ENCODE measurements at regions not wholly inside any gene's neighbourhood (a gene's known extent, or its start where the extent isn't known, plus 50 kb on each side); places are given as distances from the start of the nearest gene placed in this dataset.

DNA sequence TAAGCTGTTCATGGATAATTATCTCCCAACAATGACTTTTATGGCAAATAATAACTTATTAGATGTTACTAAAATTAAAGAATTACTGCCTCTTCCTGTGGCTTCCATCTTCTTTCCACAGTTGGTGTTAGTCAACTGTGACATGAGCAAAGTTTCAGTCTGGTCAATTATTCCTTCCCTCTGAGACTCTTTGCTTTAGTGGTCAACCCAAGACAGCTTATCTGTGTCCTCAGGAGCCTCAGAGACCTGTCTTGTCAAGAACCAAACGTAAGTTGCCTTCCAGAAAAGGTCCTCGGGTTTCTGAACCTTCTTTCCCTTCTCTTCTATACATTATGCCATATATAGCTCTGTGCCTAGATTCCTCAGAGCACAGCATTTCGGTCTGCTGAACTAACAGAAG, 263.2 kb upstream of the ZP4 start:
- in situ Hi-C loops (cut with MboI; ENCODE audit: low pct_unique_long_range_greater_than_20kb, low sequenced_read_pairs, unreplicated experiment): no loop called here
- TF ChIP-seq CTCF (IDR thresholded peaks at IDR 0.05; ENCODE audit: extremely low read depth, insufficient read depth, missing control alignments): no peak
- no peak for DNase-seq (ENCODE audit: low spot score)

- TF ChIP-seq CTCF (IDR thresholded peaks at IDR 0.05; ENCODE audit: extremely low read depth, insufficient read depth, missing control alignments): no peak
- no peak for DNase-seq (ENCODE audit: low spot score)
- in situ Hi-C loops (cut with MboI; ENCODE audit: low pct_unique_long_range_greater_than_20kb, low sequenced_read_pairs, unreplicated experiment): no loop called here
Observed at GRCh38 chr1:238153253-238153652, 262.5 kb upstream of the ZP4 start.

- in situ Hi-C loops (cut with MboI; ENCODE audit: low pct_unique_long_range_greater_than_20kb, low sequenced_read_pairs, unreplicated experiment): no loop called here
- DNase-seq (ENCODE audit: low spot score): no peak
- TF ChIP-seq CTCF (IDR thresholded peaks at IDR 0.05; ENCODE audit: extremely low read depth, insufficient read depth, missing control alignments): no peak
Observed at GRCh38 chr1:238152119-238152518, 261.4 kb upstream of the ZP4 start.

- DNase-seq (ENCODE audit: low spot score): no peak
- TF ChIP-seq CTCF (IDR thresholded peaks at IDR 0.05; ENCODE audit: extremely low read depth, insufficient read depth, missing control alignments): no peak
- in situ Hi-C loops (cut with MboI; ENCODE audit: low pct_unique_long_range_greater_than_20kb, low sequenced_read_pairs, unreplicated experiment): no loop called here
Observed at GRCh38 chr1:238143038-238143437, 252.3 kb upstream of the ZP4 start.

DNA sequence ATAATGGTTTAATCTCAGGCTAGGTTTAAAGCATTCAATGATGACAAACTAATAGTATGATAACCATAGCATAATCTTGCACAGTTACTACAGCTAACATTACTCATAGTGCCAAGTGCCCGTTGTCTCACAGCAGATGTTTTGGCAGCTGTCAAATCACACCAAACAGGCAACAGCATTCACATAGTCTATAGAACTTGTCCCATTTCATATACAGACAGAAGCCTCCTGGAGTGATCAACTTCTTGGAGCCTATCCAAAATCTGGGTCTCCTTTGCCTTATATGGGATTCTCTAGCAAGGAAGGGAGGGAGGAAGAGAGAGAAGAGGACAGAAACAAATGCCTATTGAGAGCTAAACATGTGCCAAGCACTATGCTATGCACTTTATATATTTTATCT, 250.6 kb upstream of the ZP4 start:
- in situ Hi-C loops (cut with MboI; ENCODE audit: low pct_unique_long_range_greater_than_20kb, low sequenced_read_pairs, unreplicated experiment): no loop called here
- TF ChIP-seq CTCF (IDR thresholded peaks at IDR 0.05; ENCODE audit: extremely low read depth, insufficient read depth, missing control alignments): no peak
- no peak for DNase-seq (ENCODE audit: low spot score)

DNA sequence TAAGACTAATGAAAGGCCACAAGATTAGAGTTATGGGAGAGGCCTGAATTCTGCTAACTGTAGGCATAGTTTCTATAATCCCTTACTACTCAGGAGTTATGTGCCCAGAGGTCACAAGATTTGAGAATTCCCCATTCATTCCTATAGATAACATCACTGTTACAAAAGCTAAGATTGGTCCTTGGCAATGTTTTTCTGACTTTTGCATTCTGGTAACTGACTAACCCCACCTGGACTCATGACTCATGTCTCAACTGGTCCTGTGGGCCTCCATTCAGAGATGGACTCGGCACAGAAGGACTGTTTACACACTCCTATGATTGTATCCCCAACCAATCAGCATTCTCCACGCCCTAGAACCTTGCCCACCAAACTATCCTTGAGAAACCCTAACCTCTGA, 249.0 kb upstream of the ZP4 start:
- TF ChIP-seq CTCF (IDR thresholded peaks at IDR 0.05; ENCODE audit: extremely low read depth, insufficient read depth, missing control alignments): no peak
- in situ Hi-C loops (cut with MboI; ENCODE audit: low pct_unique_long_range_greater_than_20kb, low sequenced_read_pairs, unreplicated experiment): no loop called here
- DNase-seq (ENCODE audit: low spot score): no peak

- no peak for TF ChIP-seq CTCF (IDR thresholded peaks at IDR 0.05; ENCODE audit: extremely low read depth, insufficient read depth, missing control alignments)
- DNase-seq (ENCODE audit: low spot score): no peak
- in situ Hi-C loops (cut with MboI; ENCODE audit: low pct_unique_long_range_greater_than_20kb, low sequenced_read_pairs, unreplicated experiment): no loop called here
Observed at GRCh38 chr1:238138059-238138626, 247.4 kb upstream of the ZP4 start.
